ENCODE measurements at regions not wholly inside any gene's neighbourhood (a gene's known extent, or its start where the extent isn't known, plus 50 kb on each side); places are given as distances from the start of the nearest gene placed in this dataset.

GRCh38 chr17:77487211-77487629 lies 346.5 kb downstream of the SEC14L1 start:
- Histone ChIP-seq H3K4me1 (peaks cover 12 to 31% (median 22%) of the 10 kb centered on the region in 4 donors), H3K9me3 (no peaks in the 10 kb centered on the region), H3K36me3 (peaks cover 70 to 86% (median 79%) of the 10 kb centered on the region in 4 donors), H3K27ac (no peak overlapping the region), H3K4me3 (no peak overlapping the region), H3K27me3 (no peaks in the 10 kb centered on the region)
- no peak for TF ChIP-seq POLR2AphosphoS5 (IDR thresholded peaks at IDR 0.05)
- TF ChIP-seq CTCF (IDR thresholded peaks at IDR 0.05), result no peak
- TF ChIP-seq POLR2A (IDR thresholded peaks at IDR 0.05), result no peak
- no peak for TF ChIP-seq EP300 (IDR thresholded peaks at IDR 0.05)
- DNase-seq, result no peak
- intact Hi-C loops (cut with DNase I; ENCODE audit: low total_unique reads), result no loop called here
- WGBS, 5 donors, result 83 to 88% (median 85%) methylated on average over 14 to 17 of the region's 17 CpGs

DNA sequence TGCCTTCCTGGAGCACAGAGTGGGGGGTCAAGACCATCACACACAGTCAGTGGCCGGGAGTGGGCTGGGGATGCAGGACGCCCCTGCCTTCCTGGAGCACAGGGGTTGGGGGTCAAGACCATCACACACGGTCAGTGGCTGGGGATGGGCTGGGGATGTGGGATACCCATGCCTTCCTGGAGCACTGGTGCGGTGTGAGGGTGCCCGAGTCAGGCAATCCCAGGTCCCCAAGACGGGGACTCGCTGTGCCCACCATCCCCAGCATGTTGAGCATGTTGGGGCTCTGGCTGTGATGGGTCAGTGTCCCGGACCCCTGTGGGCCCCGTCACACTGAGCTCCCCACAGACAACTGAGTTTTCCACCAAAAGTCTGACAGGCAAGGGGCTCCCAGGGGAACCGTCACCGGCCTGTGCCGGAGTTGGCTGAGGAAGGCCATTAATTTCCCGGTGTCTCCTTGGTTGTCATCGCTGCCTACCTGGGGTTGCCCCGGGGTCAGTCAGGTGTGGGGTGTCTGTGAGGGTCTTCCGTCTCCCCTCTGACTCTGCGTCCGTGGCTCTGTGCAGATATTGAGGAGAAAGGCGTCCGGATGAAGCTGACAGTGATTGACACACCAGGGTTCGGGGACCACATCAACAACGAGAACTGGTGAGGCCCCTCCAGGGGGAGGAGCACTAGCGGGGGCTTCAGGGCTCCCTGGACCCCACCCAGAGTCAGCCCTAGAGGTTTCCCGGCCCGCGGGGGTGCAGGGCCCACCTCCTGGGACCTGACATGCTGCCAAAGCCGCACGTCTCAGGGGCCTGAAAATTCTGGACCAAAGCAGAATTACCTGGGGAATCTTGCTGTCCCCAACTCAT lies 347.1 kb downstream of the SEC14L1 start:
- peak overlapping the region in 1 of 5 donors; percentile 24 for H3K27ac ChIP-seq
- H3K9me3 ChIP-seq, result no peaks in the 10 kb centered on the region
- TF ChIP-seq POLR2A (IDR thresholded peaks at IDR 0.05) (no peak), CTCF (IDR thresholded peaks at IDR 0.05) (no peak), EP300 (IDR thresholded peaks at IDR 0.05) (no peak), POLR2AphosphoS5 (IDR thresholded peaks at IDR 0.05) (no peak)
- peaks cover 12 to 25% (median 20%) of the 10 kb centered on the region in 4 donors for H3K4me1 ChIP-seq
- 82 to 90% (median 87%) methylated on average over 13 to 28 of the region's 28 CpGs for WGBS, 5 donors
- peaks cover 70 to 86% (median 79%) of the 10 kb centered on the region in 4 donors for H3K36me3 ChIP-seq
- intact Hi-C loops (cut with DNase I; ENCODE audit: low total_unique reads), result no loop called here
- no peak overlapping the region for H3K4me3 ChIP-seq
- no peaks in the 10 kb centered on the region for H3K27me3 ChIP-seq
- no peak for DNase-seq

GRCh38 chr17:77488531-77489238 lies 347.9 kb downstream of the SEC14L1 start:
- Histone ChIP-seq H3K36me3 (peaks cover 67 to 86% (median 79%) of the 10 kb centered on the region in 4 donors), H3K9me3 (no peaks in the 10 kb centered on the region), H3K4me3 (no peak overlapping the region), H3K4me1 (peaks cover 12 to 24% (median 18%) of the 10 kb centered on the region in 4 donors), H3K27ac (peak overlapping the region in 3 of 5 donors; percentile 38 to 75 (median 60)), H3K27me3 (no peaks in the 10 kb centered on the region)
- TF ChIP-seq POLR2AphosphoS5 (IDR thresholded peaks at IDR 0.05) (no peak), CTCF (IDR thresholded peaks at IDR 0.05) (no peak), POLR2A (IDR thresholded peaks at IDR 0.05) (no peak), EP300 (IDR thresholded peaks at IDR 0.05) (no peak)
- intact Hi-C loops (cut with DNase I; ENCODE audit: low total_unique reads), result no loop called here
- 85 to 93% (median 88%) methylated on average over 21 to 25 of the region's 25 CpGs for WGBS, 5 donors
- DNase-seq, result no peak

- peak overlapping the region in 4 of 5 donors; percentile 27 to 75 (median 49) for H3K27ac ChIP-seq
- peaks cover 12 to 31% (median 19%) of the 10 kb centered on the region in 4 donors for H3K4me1 ChIP-seq
- WGBS, 5 donors, result 71 to 87% (median 79%) methylated on average over 17 to 19 of the region's 19 CpGs
- no peak for DNase-seq
- intact Hi-C loops (cut with DNase I; ENCODE audit: low total_unique reads), result no loop called here
- TF ChIP-seq EP300 (IDR thresholded peaks at IDR 0.05), result no peak
- TF ChIP-seq POLR2A (IDR thresholded peaks at IDR 0.05), result no peak
- TF ChIP-seq CTCF (IDR thresholded peaks at IDR 0.05), result no peak
- TF ChIP-seq POLR2AphosphoS5 (IDR thresholded peaks at IDR 0.05), result no peak
- no peak overlapping the region for H3K4me3 ChIP-seq
- H3K9me3 ChIP-seq, result no peaks in the 10 kb centered on the region
- peaks cover 69 to 89% (median 83%) of the 10 kb centered on the region in 4 donors for H3K36me3 ChIP-seq
- H3K27me3 ChIP-seq, result no peaks in the 10 kb centered on the region
Measured at GRCh38 chr17:77489239-77489892, 348.6 kb downstream of the SEC14L1 start.

All from stomach (tissue), 8 donors.